Skin epidermis (tissue), 12 donors: ENCODE measurements at regions not wholly inside any gene's neighbourhood (a gene's known extent, or its start where the extent isn't known, plus 50 kb on each side); places are given as distances from the start of the nearest gene placed in this dataset.

Source experiments
- H3K27ac ChIP-seq, 21 experiments: fragments of 200-600 bp; sonication (generic) in 11 of 21; one replicate each; pipeline ENCODE4 v1.5.0; 2020; ENCODE audit warnings: mild to moderate bottlenecking in 3 of 21, inconsistent platforms in 2 of 21, moderate library complexity in 2 of 21
- H3K4me3 ChIP-seq, 7 experiments: fragments of 200-600 bp; sonication (generic) in 2 of 7; one replicate each; pipeline ENCODE4 v1.5.0; 2020; ENCODE audit warnings: inconsistent platforms in 2 of 7, mild to moderate bottlenecking in 2 of 7, moderate library complexity in 1 of 7

- Histone ChIP-seq H3K27ac (no peak overlapping the region), H3K4me3 (no peak overlapping the region)
Observed at GRCh38 chr22:47392729-47393128, 630.3 kb downstream of the TBC1D22A start.

DNA sequence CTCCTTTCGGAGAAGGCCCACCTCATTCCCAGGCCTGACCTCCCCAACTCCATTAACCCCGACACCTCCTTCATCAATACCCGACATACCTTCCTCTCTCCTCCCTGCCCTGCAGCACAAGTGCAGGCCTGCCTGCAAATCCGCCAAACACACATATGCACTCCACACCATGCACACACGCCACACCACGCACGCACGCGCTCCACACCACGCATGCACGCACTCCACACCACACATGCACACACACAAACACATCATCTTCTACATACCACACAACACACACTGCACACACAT is 629.6 kb downstream of the TBC1D22A start:
- Histone ChIP-seq H3K27ac (no peak overlapping the region), H3K4me3 (no peak overlapping the region)

- Histone ChIP-seq H3K27ac (no peak overlapping the region), H3K4me3 (no peak overlapping the region)
Observed at GRCh38 chr22:47391169-47392053, 629.0 kb downstream of the TBC1D22A start.

DNA sequence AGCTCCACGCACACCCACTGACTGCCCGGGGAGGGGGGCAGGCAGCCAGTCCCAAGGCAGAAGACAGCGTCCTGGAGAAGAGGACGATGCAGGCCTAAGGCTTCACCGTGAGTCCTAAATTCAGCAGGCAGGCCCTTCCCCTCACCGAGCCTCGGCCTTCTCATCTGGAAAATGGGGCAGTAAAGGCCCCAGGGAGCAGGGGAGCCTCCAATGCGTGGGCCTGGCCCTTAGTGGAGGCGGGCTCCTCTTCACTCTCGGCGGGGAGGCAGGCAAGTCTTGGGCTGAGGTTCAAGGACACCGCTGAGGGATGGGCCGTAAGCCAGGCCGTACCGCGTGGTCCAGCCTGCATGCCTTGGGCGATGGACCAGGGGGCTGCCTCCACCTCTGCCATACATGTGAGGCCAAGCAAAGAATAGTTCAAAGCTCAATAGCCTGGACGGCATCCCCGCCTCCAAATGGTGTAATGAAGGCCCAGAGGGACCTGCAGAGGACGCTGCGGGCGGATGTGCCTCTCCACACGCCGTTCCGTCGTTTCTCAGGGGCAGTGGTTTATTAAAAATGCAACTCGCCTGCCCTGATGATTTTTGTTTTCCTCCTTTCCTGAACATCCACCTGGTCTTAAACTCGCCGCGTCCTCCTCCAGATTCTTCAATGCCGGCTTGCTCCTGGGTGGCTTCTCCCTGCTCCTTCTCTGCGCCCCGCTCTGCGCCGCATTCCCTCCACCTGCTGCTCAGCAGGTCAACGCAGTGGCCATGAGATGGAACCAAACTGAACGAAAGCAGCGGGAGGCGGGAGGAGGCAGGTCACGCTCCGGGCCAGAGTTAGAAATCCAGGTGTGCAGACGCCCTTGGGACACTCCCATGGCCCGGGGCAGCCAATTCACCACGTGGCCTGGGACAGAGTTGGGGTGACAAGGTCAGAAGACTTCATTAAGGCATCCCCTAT is 627.8 kb downstream of the TBC1D22A start:
- Histone ChIP-seq H3K27ac (no peak overlapping the region), H3K4me3 (no peak overlapping the region)

DNA sequence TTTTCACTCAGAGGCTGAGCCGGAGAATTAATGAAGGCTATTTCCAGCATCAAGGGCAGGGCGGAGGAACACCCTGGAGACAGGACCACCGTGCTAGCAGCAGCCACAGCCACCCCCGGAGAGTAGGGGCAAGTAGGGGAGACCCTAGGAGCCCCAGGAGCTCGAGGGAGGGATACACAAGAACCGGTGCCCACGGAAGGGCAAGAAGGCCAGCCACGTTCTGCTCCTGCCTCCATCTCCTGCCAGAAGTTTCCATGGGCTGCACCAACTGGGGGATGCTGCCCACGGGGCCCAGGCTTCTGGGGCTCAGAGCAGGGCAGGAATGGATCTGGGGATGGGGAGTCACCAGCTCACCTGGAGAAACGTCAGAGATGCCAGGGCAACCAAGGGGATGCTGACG is 626.8 kb downstream of the TBC1D22A start:
- Histone ChIP-seq H3K27ac (no peak overlapping the region), H3K4me3 (no peak overlapping the region)

DNA sequence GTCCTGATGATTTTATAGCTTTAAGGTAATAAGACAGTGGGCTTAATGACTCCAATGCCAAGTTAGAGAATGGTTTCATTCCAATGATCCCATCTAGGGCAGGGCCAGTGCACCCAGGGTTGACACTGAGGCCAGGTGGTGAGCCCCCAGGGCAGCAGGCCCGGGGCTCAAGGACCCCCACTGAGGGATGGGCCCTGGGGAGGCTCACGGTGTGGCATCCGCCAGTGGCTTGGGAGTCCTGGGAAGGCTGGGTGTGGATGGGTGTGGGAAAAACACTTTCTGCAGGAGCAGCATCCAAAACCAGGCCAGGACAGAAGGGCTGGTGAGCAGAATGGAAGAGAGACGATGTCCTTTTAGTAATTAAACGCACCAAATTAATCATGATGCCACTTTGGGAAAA is 626.3 kb downstream of the TBC1D22A start:
- Histone ChIP-seq H3K27ac (no peak overlapping the region), H3K4me3 (no peak overlapping the region)

DNA sequence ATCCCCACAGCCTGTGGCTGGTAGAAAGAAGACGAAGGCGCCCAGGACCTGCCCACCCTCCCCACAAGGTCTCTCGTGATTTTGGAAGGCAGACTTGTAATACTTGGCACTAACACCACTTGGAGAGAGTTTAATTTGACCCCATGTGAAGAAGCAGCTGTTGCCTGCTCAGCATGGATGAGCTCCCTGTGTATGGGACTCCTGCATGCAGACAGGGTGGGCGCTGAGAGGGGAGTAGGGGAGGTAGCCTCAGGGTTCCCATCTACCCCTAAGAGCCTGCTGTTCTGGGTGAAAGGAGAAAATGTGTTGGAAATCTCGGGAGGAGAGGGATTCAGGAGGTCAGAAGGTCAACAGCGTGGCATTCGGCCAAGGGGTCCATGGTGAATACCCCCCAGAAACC is 625.9 kb downstream of the TBC1D22A start:
- H3K4me3 ChIP-seq: no peak overlapping the region

DNA sequence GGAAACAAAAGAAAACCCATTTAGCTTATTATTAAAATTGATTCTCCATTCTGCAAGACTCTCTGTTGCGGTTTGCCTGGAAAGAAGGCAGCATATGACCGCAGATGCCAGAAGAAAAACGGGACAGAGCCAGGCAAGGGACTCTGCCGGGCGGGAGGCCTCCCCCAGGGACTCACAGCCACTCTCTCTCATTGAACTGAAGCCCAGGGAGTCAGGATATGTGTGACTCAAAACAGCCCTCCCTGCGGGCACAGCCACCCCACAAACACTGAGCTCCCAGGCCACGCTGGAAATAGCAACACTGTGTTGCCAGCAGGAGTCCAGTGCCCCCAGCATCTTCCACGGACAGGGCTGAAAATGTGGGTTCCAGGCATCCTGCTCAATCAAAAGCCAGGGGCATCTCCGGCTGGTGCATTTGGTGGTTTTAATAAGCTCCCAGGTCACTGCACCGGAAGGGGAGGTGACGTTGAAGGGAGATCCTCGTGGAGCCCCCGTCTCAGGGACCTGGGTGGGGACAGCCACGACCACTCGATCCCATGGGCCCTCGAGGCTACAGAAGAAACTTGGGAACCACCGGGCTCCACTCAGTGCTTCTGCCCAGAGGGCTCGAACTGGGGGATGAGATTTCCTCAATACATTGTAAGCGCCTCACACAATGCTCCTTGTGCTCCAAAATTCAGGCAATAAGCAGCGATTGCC is 624.5 kb downstream of the TBC1D22A start:
- Histone ChIP-seq H3K27ac (no peak overlapping the region), H3K4me3 (no peak overlapping the region)

More for the DNA sequence above, 625.9 kb downstream of the TBC1D22A start:
- no peak overlapping the region for H3K27ac ChIP-seq

DNA sequence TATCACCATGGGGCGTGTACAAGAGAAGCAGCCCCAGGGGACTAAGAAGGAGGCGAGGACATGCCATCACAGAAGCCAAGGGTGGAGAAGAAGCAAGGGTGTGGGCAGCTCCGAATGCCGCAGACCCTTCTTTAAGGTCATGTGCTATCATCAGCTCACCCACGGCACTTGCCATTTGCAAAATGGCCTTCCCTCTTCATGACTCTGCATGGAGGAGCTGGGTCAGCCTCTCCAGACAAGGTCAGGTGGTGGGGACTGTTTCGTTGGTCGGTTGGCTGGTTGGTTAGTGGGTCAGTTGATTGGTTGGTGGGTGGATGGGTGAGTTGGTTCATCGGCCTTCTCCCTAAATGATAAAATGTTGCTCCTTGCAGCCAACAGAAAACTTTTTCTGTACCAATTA is 622.5 kb downstream of the TBC1D22A start:
- Histone ChIP-seq H3K27ac (no peak overlapping the region), H3K4me3 (no peak overlapping the region)

- Histone ChIP-seq H3K27ac (no peak overlapping the region), H3K4me3 (no peak overlapping the region)
Observed at GRCh38 chr22:47382164-47382890, 619.9 kb downstream of the TBC1D22A start.

GRCh38 chr22:47381240-47381639 is 618.8 kb downstream of the TBC1D22A start:
- Histone ChIP-seq H3K4me3 (no peak overlapping the region), H3K27ac (no peak overlapping the region)

DNA sequence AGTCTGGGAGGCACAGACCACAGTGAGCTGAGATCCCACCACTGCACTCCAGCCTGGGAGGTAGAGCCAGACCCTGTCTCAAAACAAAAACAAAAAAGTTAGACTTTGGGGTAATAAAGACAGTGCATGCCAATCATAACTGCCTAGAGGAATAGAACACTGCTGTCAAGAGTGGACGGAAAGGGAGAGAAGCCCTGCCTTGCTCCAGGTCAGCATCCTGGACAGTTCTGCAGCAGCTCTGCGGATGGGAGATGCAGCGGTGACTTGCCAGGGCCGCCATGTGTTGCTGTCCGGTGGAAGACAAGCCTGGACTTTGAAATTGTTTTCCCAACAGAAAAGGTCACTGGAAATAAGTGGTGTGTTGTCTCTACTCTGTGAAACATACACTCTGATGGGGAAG is 618.2 kb downstream of the TBC1D22A start:
- H3K4me3 ChIP-seq: no peak overlapping the region
- H3K27ac ChIP-seq: no peak overlapping the region

GRCh38 chr22:47379037-47379436 is 616.6 kb downstream of the TBC1D22A start:
- no peak overlapping the region for H3K27ac ChIP-seq
- no peak overlapping the region for H3K4me3 ChIP-seq

DNA sequence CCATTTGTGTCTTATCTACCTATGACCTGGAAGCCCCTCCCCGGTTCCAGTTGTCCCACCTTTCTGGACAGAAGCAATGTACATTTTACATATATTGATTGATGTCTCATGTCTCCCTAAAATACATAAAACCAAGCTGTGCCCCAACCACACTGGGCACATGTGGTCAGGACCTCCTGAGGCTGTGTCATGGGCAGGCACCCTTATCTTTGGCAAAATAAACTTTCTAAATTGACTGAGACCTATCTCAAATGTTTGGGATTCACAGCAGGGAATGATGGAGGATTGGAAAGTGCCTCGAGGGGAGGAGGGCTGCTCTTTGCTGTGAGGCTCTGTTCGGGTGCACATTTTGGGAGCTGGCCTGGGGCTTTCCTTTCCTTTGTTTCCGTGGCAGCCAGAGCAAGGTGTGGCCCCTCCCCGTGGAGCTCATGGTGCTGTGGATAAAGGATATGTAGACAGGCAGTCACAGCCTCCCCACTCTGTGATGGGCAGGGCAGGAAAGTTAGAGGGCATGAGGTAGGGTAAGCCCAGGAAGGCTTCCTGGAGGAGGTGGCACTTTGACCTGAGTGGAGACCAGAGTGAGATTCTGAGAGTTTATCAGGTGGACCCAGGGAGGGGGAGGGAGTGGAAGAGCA is 615.6 kb downstream of the TBC1D22A start:
- no peak overlapping the region for H3K27ac ChIP-seq
- no peak overlapping the region for H3K4me3 ChIP-seq

DNA sequence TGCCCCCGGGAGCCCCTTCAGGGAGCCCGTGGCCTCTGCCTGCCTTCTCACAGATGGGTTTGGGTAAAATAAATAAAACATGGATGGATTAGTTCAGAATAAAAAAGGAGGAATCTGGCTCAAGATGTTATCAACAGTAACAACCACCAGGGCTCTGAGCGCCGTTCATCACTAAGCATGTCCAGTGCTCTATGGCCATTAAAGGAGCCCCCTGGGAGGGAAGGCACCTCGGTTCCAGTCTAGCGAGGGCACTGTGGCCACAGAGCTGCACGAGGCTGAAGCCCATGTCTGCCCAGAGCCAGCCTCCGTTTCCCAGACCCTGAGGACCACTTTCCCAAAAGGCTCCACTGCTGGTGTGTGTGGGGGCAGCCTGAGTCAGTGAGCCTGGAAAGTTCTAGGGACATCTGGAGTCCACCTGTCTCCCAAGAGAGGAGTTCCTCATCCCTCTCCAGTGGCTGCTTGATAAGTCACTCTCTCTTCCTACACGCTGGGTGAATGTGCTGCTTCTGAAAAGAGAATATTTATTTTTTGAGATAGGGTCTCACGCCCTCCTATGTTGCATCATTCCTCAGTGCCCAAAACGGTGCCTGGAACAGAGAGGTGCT is 614.6 kb downstream of the TBC1D22A start:
- H3K4me3 ChIP-seq: no peak overlapping the region

GRCh38 chr22:47376322-47376700 is 613.9 kb downstream of the TBC1D22A start:
- no peak overlapping the region for H3K4me3 ChIP-seq
- H3K27ac ChIP-seq: no peak overlapping the region

More for the DNA sequence above, 614.6 kb downstream of the TBC1D22A start:
- H3K27ac ChIP-seq: no peak overlapping the region

GRCh38 chr22:47375621-47376321 is 613.3 kb downstream of the TBC1D22A start:
- Histone ChIP-seq H3K4me3 (no peak overlapping the region), H3K27ac (no peak overlapping the region)

DNA sequence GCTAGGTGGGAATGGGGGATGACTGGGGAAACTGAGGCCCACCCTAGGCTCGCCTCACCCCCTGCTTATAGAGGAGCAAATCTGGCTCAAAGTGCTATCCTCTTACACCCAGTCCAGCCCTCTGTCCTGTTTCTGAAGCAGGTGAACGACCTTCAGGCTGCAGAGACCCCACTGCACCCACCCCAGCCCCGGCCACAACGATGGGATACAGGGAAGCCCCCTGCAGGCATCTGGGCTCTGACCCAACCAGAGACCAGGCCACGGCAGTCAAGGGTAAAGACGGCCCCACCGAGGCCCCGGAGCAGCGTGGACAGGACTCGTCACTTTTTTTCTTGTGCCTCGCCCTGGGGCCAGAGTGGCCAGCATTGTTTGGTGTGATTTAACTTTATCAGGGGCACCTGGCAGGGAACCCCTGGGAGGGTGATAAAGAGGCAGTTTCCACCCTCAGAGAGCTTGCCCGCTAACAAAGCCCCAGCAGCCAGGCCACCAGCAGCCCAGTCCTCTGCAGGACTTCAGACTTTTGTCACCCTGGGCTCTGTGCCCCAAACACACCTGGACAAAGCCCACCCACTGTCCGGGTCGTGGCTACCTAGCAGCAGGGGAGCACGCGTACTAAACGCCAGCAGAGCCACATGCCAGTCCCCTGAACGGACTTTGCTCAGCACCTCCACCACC is 612.6 kb downstream of the TBC1D22A start:
- Histone ChIP-seq H3K27ac (no peak overlapping the region), H3K4me3 (no peak overlapping the region)
